Prostate gland (tissue), 2 donors: ENCODE measurements at regions not wholly inside any gene's neighbourhood (a gene's known extent, or its start where the extent isn't known, plus 50 kb on each side); places are given as distances from the start of the nearest gene placed in this dataset.

ENCODE experiments used
- DNase-seq: peaks from one replicate; pipeline ENCODE4 v3.0.0-alpha.2; 2019; ENCODE audit warnings: low spot score
- H3K27ac ChIP-seq, 2 donors: fragments of 200-600 bp; sonication (generic); 2 replicates each; pipeline ENCODE4 v1.5.1; 2017 to 2019
- H3K27me3 ChIP-seq: fragments of 200-600 bp; sonication (generic); replicated peaks from 2 replicates; pipeline ENCODE4 v1.5.1; 2019; ENCODE audit not compliant: insufficient read depth
- H3K36me3 ChIP-seq, 2 donors: fragments of 200-600 bp; sonication (generic); 1 replicate in 1 of 2; 2 replicates in 1 of 2; pipeline versions ENCODE4 v1.5.1 to v1.8.1; 2017 to 2019
- H3K4me1 ChIP-seq: fragments of 200-600 bp; sonication (generic); replicated peaks from 2 replicates; pipeline ENCODE4 v1.5.1; 2019
- H3K4me3 ChIP-seq, 2 donors: fragments of 200-600 bp; sonication (generic); 2 replicates each; pipeline ENCODE4 v1.5.1; 2017 to 2019
- H3K9me3 ChIP-seq: fragments of 200-600 bp; sonication (generic); 2 replicates; pipeline ENCODE4 v1.5.1; 2017
- CTCF ChIP-seq, 4 experiments: fragments of 200-600 bp in 2 of 4; fragments of 450-650 bp in 2 of 4; sonication (generic) in 2 of 4; IDR thresholded peaks; 1 replicate in 3 of 4; 2 replicates in 1 of 4; pipeline ENCODE4 v1.5.1; 2016 to 2019; ENCODE audit warnings: antibody characterized with exemption in 4 of 4, mild to moderate bottlenecking in 2 of 4, moderate library complexity in 2 of 4
- POLR2A ChIP-seq: fragments of 450-650 bp; IDR thresholded peaks from one replicate; pipeline ENCODE4 v1.6.1; 2016; ENCODE audit warnings: antibody characterized with exemption, mild to moderate bottlenecking
- POLR2AphosphoS5 ChIP-seq: sonication (generic); formaldehyde crosslinking; IDR thresholded peaks from one replicate; pipeline ENCODE4 v1.6.1; 2017; ENCODE audit warnings: antibody characterized with exemption
- WGBS: methylation state at CpG from one replicate; pipeline ENCODE4 v1.1.5; 2018; 5-methylcytosine and 5-hydroxymethylcytosine counted together
- intact Hi-C: fragments of 100-400 bp; cut with DNase I; formaldehyde crosslinking; loops from one replicate; pipeline ENCODE4 v1.14.2; 2022

- Histone ChIP-seq H3K4me3 (no peak overlapping the region), H3K9me3 (no peaks in the 10 kb centered on the region), H3K36me3 (no peaks in the 10 kb centered on the region), H3K4me1 (no peaks in the 10 kb centered on the region), H3K27ac (no peak overlapping the region), H3K27me3 (no peaks in the 10 kb centered on the region)
- TF ChIP-seq POLR2A (no peak), POLR2AphosphoS5 (no peak), CTCF (IDR thresholded peaks at IDR 0.05) (no peak)
- intact Hi-C loops, result no loop called here
- no peak for DNase-seq
- WGBS, result 59% methylated on average over 3 of the region's 3 CpGs
Observed at GRCh38 chr9:1713841-1714240, 301.3 kb upstream of the SMARCA2 start.

- Histone ChIP-seq H3K4me3 (no peak overlapping the region), H3K27me3 (no peaks in the 10 kb centered on the region), H3K36me3 (no peaks in the 10 kb centered on the region), H3K4me1 (no peaks in the 10 kb centered on the region), H3K27ac (no peak overlapping the region), H3K9me3 (no peaks in the 10 kb centered on the region)
- no peak for TF ChIP-seq POLR2AphosphoS5
- TF ChIP-seq POLR2A, result no peak
- TF ChIP-seq CTCF (IDR thresholded peaks at IDR 0.05), result no peak
- DNase-seq, result no peak
- 0% methylated on average over 2 of the region's 2 CpGs for WGBS
- intact Hi-C loops, result no loop called here
Observed at GRCh38 chr9:1717882-1718281, 297.3 kb upstream of the SMARCA2 start.

- no peak for DNase-seq
- Histone ChIP-seq H3K36me3 (no peaks in the 10 kb centered on the region), H3K4me1 (no peaks in the 10 kb centered on the region), H3K9me3 (no peaks in the 10 kb centered on the region), H3K27me3 (no peaks in the 10 kb centered on the region), H3K27ac (no peak overlapping the region), H3K4me3 (no peak overlapping the region)
- intact Hi-C loops, result no loop called here
- WGBS, result 69% methylated on average over 2 of the region's 3 CpGs
- TF ChIP-seq POLR2AphosphoS5 (no peak), POLR2A (no peak), CTCF (IDR thresholded peaks at IDR 0.05) (no peak)
Observed at GRCh38 chr9:1718836-1719235, 296.3 kb upstream of the SMARCA2 start.

GRCh38 chr9:1721196-1721595, 294.0 kb upstream of the SMARCA2 start:
- Histone ChIP-seq H3K4me3 (no peak overlapping the region), H3K27ac (no peak overlapping the region), H3K4me1 (no peaks in the 10 kb centered on the region), H3K36me3 (no peaks in the 10 kb centered on the region), H3K27me3 (no peaks in the 10 kb centered on the region), H3K9me3 (no peaks in the 10 kb centered on the region)
- DNase-seq, result no peak
- intact Hi-C loops, result no loop called here
- TF ChIP-seq POLR2AphosphoS5 (no peak), CTCF (IDR thresholded peaks at IDR 0.05) (no peak), POLR2A (no peak)
- 40% methylated on average over 4 of the region's 4 CpGs for WGBS

GRCh38 chr9:1722404-1722803, 292.7 kb upstream of the SMARCA2 start:
- Histone ChIP-seq H3K4me1 (no peaks in the 10 kb centered on the region), H3K36me3 (no peaks in the 10 kb centered on the region), H3K27me3 (no peaks in the 10 kb centered on the region), H3K9me3 (no peaks in the 10 kb centered on the region), H3K4me3 (no peak overlapping the region), H3K27ac (no peak overlapping the region)
- TF ChIP-seq POLR2AphosphoS5, result no peak
- no peak for TF ChIP-seq CTCF (IDR thresholded peaks at IDR 0.05)
- TF ChIP-seq POLR2A, result no peak
- no peak for DNase-seq
- intact Hi-C loops, result no loop called here
- WGBS, result 95% methylated on average over 1 of the region's 1 CpG
